ENCODE measurements at regions not wholly inside any gene's neighbourhood (a gene's known extent, or its start where the extent isn't known, plus 50 kb on each side); places are given as distances from the start of the nearest gene placed in this dataset.

DNA sequence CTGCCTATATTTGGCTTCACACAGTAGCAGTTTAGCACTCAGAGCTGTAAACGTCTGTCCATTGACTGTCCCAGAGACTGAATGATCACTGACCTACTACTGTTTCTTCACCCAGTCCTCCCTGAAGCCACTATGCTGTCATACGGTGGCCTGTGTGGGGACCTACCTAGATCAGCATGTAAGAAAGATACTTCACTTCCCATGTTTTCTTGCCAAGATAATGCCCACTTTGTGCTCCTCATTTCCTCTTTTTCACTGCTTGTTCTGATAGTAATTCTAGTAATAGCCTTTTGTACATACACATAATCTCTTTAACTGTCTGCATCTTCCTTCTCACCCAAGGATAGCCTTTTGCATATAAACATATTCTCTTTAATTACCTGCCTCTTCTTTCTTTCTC is 109.9 kb upstream of the TIAM2 start (continued):
- TF ChIP-seq, protein P1, sequence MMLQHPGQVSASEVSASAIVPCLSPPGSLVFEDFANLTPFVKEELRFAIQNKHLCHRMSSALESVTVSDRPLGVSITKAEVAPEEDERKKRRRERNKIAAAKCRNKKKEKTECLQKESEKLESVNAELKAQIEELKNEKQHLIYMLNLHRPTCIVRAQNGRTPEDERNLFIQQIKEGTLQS (IDR thresholded peaks at IDR 0.05; ENCODE audit: insufficient read depth, low read depth, low read length) = no peak

Data from H1 (cell line).